NCI-H82 treated with DMSO at 0.1 percent for 48 hours (cell line): ENCODE measurements at regions not wholly inside any gene's neighbourhood (a gene's known extent, or its start where the extent isn't known, plus 50 kb on each side); places are given as distances from the start of the nearest gene placed in this dataset.

ENCODE experiments used
- DNase-seq: peaks from one replicate; lab custom pipeline; 2025; ENCODE audit not compliant: unreplicated experiment; lab: John Stamatoyannopoulos, UW

DNA sequence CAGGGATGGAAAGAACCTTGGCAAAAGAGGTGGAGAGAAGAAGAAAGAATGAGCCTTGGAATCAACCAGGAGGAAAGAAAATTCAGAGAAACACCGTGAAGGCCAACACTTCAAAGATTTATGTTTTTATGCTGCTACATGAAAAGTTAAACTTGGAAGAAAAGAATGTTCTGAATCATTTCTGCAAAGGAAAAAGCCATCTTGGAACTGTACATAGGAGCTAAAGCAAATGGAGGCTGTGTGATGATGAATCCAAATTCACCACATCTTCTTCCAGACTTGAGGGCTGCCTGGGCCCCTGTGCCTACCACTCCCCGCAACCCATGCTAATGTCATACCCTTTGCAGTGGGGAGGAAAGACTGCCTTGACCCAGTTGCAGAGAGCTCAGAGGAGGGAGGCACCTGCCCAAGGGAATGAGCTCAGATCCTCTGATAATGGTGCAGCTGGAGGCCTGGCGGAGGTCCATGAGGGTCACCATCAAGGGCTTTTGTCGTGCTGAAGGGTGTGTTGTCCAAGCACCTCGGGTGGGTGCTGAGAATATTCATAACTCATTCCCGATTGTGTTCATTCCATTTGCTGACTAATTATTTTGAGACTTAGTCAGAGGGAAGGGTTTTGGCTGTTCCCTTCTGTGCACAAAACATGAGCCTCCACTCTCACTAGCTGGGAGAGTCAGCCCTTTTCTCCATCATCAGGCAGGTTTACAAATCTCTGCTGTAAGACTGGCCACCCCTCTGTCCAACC, 245.8 kb upstream of the JAG1 start:
- DNase-seq: no peak

DNA sequence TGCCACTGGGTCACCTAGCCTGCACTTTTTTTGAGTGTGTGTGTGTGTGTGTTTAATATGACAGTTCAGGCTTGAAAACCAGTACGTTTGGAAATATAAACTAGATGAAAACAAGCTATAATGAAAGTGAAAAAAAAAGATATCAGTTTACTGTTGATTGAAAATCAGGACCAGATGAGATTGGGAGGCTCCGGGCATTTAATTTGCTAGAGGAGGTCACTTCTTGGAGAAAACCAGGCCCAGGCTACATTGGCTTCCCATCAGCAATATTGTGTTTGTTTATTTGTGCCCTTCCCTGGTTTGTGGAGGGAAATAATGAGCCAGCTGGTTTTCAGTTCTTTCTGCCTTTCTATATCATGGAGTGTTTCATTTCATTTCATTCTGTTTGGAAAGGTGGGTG, 246.6 kb upstream of the JAG1 start:
- no peak for DNase-seq

DNA sequence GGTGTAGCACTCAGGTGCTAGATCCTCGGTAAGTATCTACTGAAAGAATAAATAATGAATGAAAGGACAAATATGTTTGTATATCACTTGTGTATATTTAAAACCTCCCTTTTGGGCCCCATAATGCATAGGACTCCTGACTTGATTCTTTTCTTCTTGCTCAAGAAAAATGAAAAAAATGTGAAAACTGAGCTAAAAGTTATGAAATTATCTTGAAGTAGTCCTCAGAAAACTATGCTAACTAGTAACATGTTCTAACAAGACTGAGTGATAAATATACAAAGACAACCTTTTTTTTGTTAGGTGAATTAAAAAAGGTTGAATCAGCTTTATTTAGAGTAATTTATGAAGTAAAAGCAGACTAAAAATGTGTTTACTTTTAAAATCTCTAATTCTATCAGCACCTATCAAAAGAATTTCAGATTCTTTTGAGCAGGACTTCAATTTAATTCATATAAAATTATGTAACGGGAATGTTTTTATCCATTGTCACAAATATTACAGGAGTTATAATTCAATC, 247.8 kb upstream of the JAG1 start:
- DNase-seq: no peak

DNA sequence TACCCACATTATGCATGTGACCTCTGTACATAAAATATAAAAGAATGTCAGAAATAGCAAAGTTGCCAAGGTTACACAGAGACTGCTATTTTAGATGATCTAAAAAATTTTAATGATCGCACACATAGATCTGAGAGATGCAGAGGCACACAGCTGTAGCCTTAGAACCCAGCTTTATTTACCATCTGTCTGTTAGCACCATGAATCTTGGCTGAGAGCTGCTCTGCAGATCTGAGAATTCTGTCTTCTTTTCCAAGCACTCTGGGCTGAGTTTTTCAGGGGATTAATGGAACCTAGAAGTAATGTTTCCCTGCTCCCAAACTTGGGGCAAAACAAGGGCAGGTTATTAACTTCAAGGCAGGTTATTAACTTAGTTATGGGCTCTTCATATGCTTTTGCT, 248.7 kb upstream of the JAG1 start:
- no peak for DNase-seq

DNA sequence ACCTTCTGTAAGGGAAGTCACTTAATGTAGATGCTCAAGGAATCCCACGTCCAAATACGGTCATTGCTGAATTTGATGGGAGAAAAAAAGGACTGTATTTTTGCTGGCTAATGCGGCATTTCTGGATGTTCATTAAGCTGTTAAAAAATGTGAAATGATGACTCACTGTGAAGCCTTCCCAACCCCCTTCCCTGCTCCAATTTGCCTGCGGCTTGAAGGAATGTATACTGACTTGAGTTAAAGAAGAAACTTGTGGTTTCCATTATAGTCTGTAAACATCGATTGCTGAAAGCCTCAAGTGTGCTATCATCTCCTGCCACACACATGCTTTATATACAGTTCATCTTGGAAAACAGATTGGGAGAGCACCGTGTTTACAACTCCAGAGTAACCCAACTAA, 249.1 kb upstream of the JAG1 start:
- no peak for DNase-seq

DNA sequence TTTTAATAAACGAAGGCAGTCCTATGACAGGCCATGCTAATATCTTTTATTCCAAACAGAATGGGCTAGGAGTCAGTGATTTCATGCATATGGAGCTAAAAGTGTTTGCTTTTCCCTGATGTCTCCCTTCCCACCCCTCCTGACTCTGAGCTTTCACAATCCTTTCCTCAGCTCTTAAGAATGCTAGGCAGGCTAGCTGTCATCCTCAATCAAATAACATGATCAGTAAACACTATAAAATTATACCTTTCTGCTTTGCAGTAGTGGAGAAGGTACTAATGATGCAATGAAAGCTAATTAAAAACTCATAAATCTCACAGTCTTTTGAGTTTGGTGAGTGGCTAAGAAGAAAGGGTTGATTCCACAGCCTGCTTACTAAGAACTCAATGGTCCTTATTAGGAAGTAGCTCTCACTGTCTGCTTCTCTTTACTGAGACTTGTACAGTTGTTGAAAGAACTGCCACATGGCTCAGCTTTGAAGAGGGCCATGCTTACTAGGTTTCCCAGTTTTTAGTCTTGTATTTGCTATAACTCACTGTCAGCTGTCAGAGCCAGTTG, 250.9 kb upstream of the JAG1 start:
- DNase-seq: no peak

DNA sequence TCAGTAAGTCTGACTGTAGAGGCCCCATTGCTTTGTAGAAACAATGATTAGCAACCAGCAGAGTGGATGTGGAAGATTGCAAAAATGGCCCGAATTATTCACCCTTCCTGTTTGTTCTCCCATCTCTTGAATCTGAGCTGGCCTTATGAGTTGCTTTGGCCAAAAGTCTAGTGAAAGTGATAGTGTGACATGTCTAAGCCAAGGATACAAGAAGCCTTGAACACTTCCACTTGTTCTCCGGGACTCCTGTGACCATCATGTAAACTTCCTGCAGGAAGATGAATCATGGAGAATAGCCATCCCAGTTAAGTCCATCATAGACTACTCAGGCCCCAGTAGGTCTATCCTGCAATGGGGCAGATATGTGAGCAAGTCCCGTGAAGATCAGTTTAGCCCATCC, 252.0 kb upstream of the JAG1 start:
- DNase-seq: no peak

DNA sequence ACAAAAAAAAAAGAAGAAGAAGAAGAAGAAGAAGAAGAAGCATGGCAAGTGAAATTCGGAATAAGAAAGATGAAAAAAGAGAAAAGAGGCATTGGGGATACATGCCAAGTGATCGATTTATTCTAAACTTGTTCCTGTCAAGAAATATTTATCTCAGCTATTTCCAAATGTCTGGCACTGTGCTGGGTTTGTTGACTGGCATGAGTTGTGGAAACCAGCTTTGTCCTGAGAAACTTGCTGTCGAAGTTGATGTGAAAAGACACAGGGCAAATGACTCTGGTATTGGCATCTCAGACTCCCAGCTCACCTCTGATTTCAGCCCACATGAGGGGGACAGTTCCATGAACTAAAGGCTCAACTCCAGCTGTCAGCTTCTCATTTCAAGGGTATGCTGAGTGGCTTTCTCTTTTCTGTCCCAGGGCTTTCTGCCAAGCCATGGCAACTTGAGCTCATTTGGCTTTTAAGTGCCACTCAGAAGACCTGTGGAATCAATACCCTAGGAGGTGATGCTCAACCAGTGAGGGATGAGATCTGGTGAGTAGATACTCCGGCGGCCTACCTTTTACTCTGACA, 253.3 kb upstream of the JAG1 start:
- DNase-seq: no peak

DNA sequence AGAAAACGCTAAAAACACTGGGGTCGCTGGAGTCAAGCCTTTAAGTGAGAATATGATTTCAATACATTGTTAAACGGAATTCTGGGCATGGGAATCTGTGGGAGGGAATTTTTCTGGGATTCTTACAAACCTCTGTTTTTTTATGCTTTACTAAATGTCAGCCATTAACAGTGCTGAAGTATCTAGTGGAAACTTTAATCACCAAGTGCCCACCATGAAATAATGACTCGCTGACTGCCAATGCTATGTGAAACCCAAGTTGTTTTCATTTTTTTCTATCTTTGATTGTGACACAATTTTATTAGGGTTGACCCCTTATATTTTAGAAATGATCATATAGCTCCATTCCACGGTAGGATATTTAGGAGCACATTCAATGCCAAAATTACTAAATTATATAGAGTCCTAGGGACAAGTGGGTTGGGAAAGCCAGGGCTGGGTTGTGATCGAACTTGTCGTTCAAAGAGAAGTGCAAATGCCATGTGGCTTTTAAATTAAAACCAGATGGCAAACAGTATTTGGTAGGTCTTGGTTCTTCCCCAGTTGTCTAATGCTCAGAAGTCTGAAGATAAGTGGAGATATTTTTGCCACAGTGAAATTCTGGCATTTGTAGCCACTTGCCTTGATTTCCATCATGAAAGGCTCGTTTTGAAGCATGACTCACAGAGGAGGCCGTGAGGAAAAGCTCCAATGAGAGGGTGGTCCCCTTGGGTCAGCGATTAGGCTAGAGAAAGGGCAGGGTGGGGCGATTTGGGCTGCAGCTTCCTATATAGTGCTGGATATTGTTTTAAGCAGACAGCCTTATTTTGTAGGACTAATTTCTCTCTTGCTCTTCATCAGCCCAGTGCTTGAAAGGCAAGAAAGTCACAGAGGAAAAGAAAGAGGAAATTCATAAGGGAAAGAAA, 254.4 kb upstream of the JAG1 start:
- DNase-seq: no peak

DNA sequence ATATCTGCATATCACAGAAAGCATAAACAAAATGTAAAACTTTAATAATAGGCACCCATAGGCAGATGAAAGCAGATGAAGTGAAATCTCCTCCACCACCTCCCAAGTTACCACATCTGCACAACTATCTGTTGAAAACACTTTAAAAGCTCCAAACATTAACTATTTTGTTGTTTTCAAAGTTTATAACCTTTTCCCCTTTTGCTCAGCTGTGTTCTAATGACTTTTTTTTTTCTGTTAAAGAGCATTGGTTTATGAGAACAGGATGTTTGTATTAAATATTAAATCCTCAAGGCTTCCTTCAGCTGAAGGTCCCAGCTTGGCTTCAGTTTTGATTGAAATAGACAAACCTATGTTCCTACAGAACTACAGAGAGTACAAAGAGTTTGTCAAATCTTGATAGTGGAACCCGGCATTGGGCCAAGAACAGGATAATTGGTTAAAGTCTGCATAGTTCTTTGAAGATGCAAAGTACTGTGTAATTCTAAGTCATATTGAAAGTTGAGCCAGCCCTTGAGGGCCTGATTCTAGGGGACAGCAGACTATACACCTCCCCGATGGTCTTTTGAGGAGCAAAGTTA, 255.1 kb upstream of the JAG1 start:
- no peak for DNase-seq

DNA sequence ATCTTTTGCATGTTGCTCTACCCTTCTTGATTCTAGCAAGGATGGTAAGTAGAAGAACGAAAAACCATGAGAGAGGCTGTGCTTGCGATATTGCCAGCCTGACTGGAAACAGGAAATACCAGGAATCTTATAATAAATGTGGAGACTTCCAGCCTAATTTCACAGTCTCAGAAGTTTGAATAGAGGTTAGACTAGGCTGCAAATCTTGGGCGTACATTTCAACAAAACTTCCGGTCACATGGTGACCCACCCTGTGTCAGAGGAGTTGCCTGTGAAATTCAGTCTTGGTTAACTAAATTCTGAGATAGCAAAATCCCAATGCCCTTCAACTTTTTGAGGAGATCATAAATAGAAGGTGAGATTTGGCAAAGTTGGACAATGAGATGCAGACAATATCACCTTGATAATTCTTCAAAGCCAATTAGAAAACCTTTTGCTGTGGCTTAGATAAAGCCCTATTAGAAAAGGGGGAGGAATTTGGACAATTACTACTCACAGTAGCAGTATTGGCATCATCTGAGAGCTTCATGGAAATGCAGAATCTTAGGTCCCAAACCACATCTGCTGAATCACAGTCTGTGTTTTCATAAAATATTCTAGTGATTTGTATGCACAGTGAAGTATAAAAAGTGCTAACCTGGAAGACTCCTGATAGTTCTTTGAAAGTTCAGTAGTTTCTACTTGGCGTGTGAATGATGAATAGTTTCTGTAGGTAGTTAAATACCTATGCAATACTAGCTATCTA, 262.0 kb upstream of the JAG1 start:
- DNase-seq: no peak

DNA sequence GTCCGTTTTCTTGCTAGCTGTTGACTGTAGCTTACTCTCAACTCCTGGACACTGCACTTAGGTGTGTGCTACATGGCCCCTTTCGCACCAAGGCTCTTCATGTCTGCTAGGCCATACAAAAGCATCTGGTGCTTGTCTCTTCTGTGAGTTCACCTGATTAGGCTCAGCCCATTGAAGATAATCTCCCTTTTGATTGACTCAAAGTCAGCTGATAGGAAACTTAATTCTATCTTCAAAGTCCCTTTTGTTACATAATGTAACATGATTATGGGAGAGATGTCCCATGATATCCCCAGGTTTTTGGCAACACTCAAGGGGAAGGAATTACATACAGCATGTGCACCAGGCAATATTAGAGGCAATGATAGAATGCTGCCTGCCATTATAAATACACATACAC, 263.0 kb upstream of the JAG1 start:
- no peak for DNase-seq

DNA sequence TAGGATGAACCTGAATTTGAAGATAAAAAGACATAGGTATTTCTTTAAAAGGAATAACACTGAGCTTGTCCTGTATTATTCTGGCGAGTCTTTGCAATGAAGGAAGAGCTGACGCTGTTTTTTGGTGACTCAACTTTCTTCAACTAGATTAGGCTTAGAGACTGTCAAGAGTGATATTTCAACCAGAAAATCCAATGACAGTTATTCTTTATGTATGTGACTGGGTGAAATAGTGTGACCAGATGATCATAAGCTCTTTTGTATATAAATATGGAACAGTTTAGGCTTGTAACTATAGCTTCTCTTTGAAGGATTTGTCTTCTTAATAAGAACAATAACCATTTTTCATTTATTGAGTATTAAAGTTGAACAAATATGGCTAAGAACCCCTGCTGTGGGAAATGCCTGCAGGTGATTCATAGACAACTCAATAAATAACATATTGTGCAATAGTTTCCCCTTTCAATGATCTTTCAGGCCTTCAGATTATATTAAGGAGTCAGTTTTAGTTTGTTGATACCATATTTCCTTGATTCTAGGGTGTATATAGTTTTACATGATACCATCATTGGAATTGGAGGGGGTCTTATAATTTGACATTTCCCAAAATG, 265.6 kb upstream of the JAG1 start:
- no peak for DNase-seq

DNA sequence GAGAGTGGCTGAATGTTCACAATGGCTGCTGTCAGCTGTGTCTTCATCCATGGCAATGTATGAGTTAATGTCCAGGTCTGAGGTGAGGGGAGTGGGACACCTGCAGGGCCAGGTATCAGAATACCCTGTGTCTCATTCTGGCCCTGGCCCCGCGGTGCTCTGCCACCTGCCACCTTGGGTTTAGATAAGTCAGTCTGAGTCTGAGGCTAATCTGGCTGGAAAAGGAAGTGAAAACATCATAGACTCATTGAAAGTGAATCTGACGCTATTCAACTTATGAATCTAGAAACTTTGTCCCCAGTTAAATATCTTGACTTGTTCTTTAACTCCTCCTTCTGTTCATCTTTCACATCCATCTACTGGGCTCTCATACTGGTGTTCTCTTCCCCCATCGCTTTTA, 267.1 kb upstream of the JAG1 start:
- DNase-seq: no peak

DNA sequence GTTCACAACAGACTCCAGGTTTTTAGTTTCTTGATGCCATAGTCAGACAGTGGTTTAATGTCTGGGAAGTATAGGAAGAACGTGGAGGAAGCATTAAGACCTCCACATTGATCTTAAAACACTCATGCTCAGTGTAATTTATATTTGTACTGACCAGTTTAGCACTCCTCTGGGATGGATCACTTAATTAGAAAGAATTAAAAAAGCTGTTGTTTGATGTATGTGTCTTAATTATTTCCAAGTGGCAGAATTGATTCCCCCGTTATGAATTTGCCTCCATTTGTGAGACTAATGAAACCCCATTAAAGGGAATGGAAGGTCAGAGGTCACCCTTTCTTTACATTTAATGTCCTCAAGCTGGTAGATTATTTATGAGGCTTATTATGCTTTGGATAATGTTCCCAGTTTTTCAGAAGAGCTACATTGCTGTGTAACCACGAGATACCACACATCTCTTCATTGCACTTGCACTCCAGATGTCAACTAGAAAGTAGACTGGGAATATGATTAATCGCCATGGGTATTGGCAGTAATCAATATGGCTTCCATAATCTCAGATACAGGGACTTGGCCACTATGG, 270.0 kb upstream of the JAG1 start:
- DNase-seq: no peak

DNA sequence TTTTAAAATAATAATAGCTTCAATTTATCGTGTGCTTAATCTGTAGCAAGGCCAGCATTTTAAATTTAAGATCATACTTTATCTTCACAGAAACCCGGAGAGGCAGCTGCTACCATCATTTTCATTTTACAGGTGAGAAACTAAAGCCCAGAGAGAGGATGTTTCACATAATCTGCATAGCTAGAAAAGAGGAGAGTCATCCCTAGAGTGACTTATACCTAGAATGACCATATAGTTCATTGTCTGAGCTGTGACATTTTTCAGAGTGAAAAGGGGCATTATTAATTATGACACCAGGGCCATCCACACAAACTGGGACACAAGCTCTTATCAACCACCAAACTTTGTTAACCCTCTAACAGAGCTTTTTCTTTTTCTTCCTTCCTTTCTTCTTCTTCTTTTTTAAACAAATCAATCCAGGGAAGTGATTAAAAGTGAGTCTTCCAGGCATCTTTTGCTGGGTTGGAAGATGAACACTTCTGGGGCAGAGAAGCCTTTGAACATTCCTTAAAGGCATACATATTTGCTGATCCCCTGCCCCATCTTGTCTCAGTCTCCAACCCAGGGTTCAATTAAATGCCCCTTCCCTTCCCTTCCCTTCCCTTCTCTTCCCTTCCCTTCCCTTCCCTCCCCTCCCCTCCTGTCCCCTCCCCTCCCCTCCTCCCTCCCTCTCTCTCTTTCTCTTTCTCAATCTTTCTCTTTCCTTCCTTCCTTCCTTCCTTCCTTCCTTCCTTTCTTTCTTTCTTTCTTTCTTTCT, 272.5 kb upstream of the JAG1 start:
- DNase-seq: no peak

DNA sequence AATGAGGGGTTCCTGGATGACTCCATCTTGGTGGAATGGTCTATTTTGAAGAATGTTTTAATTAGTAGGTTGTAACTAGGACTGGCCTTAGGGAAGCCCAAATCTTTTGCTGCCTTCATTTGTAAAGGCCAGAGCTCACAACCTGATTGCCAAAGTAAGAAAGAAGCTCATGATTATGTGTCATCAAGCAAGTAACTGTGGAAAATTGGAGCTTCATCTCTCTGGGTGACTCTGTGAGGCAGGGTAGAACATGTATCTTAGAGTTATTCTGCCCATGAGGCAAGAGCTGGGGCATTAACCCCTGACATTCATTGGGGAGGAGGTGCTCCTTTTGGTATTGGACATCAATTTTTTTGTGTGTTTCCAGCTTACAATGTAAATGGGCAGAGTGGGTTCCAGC, 273.9 kb upstream of the JAG1 start:
- no peak for DNase-seq

DNA sequence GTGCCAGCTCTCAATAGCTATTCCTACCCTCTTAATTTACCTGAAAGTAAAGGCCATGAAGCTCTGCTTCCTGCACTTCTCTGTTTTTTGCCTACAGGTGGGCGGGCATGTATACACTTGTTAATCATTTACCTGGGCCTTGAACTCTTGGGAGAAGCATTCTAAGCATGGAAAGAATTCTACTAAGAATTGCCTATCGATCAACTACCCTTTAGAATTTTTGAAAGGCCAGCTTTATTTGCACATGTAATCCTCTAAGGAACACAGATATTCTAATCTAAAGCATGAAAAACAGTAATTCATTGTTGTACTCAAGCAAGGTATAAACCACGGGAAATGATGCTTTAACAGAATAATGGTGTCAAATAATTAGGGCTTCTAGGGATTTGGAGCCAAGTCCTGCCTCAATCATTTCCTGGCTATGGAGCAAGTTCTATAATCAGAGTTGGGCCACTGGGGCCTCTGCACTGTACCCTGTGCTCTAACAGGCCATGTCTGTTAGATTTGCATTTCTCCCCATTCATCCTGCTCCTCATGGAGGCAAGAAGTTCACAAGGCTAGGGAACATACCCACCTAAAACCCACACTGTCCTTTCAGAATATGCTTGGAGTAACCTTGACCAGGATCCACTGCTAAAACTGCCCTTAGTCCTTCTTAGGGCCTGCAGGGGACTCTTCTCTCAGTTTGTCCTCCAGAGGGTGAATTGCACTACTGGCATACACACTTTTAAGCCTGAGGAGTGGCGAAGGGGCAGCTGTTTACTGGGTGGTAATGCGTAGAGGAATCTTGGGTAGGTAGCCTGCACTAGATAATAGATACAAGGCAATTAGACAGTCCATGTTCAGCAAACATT, 276.4 kb upstream of the JAG1 start:
- no peak for DNase-seq
